Hepatocyte (in vitro differentiated cells): ENCODE measurements at regions not wholly inside any gene's neighbourhood (a gene's known extent, or its start where the extent isn't known, plus 50 kb on each side); places are given as distances from the start of the nearest gene placed in this dataset.

ENCODE experiments used
- EZH2 ChIP-seq: fragments of 200-600 bp; sonication (generic); IDR thresholded peaks from 2 replicates; pipeline ENCODE4 v1.6.1; 2016; ENCODE audit warnings: antibody characterized with exemption, mild to moderate bottlenecking, borderline replicate concordance
- TF ChIP-seq, protein P1 (sequence below): fragments of 200-600 bp; sonication (generic); IDR thresholded peaks from 2 replicates; pipeline ENCODE4 v1.5.1; 2016; ENCODE audit warnings: antibody characterized with exemption, mild to moderate bottlenecking; ENCODE audit not compliant: poor library complexity

DNA sequence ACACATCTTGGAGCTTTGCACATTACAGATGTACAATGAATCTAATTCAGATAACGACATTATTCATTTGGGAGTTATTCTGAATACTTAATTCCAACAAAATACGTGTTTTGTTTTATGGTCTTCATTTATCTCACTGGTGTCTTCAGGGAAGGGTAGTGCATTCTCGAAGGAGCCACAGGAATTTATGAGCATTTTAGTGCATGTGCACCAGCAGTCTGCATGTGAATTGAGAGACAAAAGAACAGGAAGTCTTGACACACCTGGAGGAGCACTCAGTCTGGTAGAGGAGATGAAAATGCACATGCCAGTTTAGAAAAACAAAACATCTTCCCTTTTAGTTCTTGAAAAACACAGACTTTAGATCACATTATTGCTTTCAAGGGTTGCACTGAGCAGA, 228.7 kb downstream of the LRATD1 start:
- TF ChIP-seq, protein P1, sequence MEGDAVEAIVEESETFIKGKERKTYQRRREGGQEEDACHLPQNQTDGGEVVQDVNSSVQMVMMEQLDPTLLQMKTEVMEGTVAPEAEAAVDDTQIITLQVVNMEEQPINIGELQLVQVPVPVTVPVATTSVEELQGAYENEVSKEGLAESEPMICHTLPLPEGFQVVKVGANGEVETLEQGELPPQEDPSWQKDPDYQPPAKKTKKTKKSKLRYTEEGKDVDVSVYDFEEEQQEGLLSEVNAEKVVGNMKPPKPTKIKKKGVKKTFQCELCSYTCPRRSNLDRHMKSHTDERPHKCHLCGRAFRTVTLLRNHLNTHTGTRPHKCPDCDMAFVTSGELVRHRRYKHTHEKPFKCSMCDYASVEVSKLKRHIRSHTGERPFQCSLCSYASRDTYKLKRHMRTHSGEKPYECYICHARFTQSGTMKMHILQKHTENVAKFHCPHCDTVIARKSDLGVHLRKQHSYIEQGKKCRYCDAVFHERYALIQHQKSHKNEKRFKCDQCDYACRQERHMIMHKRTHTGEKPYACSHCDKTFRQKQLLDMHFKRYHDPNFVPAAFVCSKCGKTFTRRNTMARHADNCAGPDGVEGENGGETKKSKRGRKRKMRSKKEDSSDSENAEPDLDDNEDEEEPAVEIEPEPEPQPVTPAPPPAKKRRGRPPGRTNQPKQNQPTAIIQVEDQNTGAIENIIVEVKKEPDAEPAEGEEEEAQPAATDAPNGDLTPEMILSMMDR, result no peak
- TF ChIP-seq EZH2, result no peak
